ENCODE measurements at regions not wholly inside any gene's neighbourhood (a gene's known extent, or its start where the extent isn't known, plus 50 kb on each side); places are given as distances from the start of the nearest gene placed in this dataset.

GRCh38 chr6:155591741-155592140 is 136.1 kb upstream of the NOX3 start:
- no peak for TF ChIP-seq ARNTL (CRISPR knock-in tag; IDR thresholded peaks at IDR 0.05; ENCODE audit: borderline replicate concordance, low read depth)
- TF ChIP-seq ZNF8 (CRISPR knock-in tag; IDR thresholded peaks at IDR 0.05) = no peak
- TF ChIP-seq ZFP30 (CRISPR knock-in tag; IDR thresholded peaks at IDR 0.05) = no peak
- TF ChIP-seq ZC3H10 (CRISPR knock-in tag; IDR thresholded peaks at IDR 0.05) = no peak
- TF ChIP-seq ZFP3 (CRISPR knock-in tag; IDR thresholded peaks at IDR 0.05) = no peak
- no peak for TF ChIP-seq ISL1 (CRISPR knock-in tag; IDR thresholded peaks at IDR 0.05)
- TF ChIP-seq GLIS3 (CRISPR knock-in tag; IDR thresholded peaks at IDR 0.05) = no peak
- no peak for TF ChIP-seq TCF4 (CRISPR knock-in tag; IDR thresholded peaks at IDR 0.05; ENCODE audit: borderline replicate concordance)
- no peak for TF ChIP-seq CSDC2 (CRISPR knock-in tag; IDR thresholded peaks at IDR 0.05)
- no peak for TF ChIP-seq RARB (CRISPR knock-in tag; IDR thresholded peaks at IDR 0.05)
- no peak for ATAC-seq

GRCh38 chr6:155589190-155589589 is 133.6 kb upstream of the NOX3 start:
- TF ChIP-seq CSDC2 (CRISPR knock-in tag; IDR thresholded peaks at IDR 0.05) (no peak), ISL1 (CRISPR knock-in tag; IDR thresholded peaks at IDR 0.05) (no peak), PPARA (CRISPR knock-in tag; IDR thresholded peaks at IDR 0.05; ENCODE audit: borderline replicate concordance) (no peak), ZNF8 (CRISPR knock-in tag; IDR thresholded peaks at IDR 0.05) (no peak), GLIS3 (CRISPR knock-in tag; IDR thresholded peaks at IDR 0.05) (no peak), TOX (CRISPR knock-in tag; IDR thresholded peaks at IDR 0.05; ENCODE audit: borderline replicate concordance) (no peak), ESRRG (CRISPR knock-in tag; IDR thresholded peaks at IDR 0.05) (no peak), ARNTL (CRISPR knock-in tag; IDR thresholded peaks at IDR 0.05; ENCODE audit: borderline replicate concordance, low read depth) (no peak), POU6F1 (CRISPR knock-in tag; IDR thresholded peaks at IDR 0.05; ENCODE audit: borderline replicate concordance, low read depth) (no peak), PATZ1 (CRISPR knock-in tag; IDR thresholded peaks at IDR 0.05; ENCODE audit: borderline replicate concordance) (no peak), SNAI2 (CRISPR knock-in tag; IDR thresholded peaks at IDR 0.05) (no peak), ZNF565 (CRISPR knock-in tag; conservative IDR thresholded peaks at IDR 0.05; ENCODE audit: low read depth) (no peak), TSHZ2 (CRISPR knock-in tag; IDR thresholded peaks at IDR 0.05) (no peak), RARB (CRISPR knock-in tag; IDR thresholded peaks at IDR 0.05) (no peak), CSRNP3 (CRISPR knock-in tag; IDR thresholded peaks at IDR 0.05) (no peak)
- no peak for ATAC-seq

- no peak for ATAC-seq
- TF ChIP-seq ZC3H10 (CRISPR knock-in tag; IDR thresholded peaks at IDR 0.05) = no peak
- no peak for TF ChIP-seq TSHZ2 (CRISPR knock-in tag; IDR thresholded peaks at IDR 0.05)
- TF ChIP-seq ZNF70 (CRISPR knock-in tag; IDR thresholded peaks at IDR 0.05) = no peak
- no peak for TF ChIP-seq ZFP3 (CRISPR knock-in tag; IDR thresholded peaks at IDR 0.05)
- TF ChIP-seq ARNTL (CRISPR knock-in tag; IDR thresholded peaks at IDR 0.05; ENCODE audit: borderline replicate concordance, low read depth) = no peak
- no peak for TF ChIP-seq ESRRG (CRISPR knock-in tag; IDR thresholded peaks at IDR 0.05)
These were observed 132.2 kb upstream of the NOX3 start for GRCh38 chr6:155587817-155588216.
